HL-60 (cell line): ENCODE measurements at regions not wholly inside any gene's neighbourhood (a gene's known extent, or its start where the extent isn't known, plus 50 kb on each side); places are given as distances from the start of the nearest gene placed in this dataset.

Experiments used
- CTCF ChIP-seq: IDR thresholded peaks from one replicate; pipeline ENCODE4 v1.5.1; 2011; ENCODE audit warnings: low read length, control low read depth, inconsistent platforms; ENCODE audit not compliant: insufficient read depth
- GABPA ChIP-seq: IDR thresholded peaks from 2 replicates; pipeline ENCODE4 v1.6.1; 2012; ENCODE audit warnings: low read depth
- POLR2AphosphoS5 ChIP-seq: IDR thresholded peaks from 2 replicates; pipeline ENCODE4 v1.6.1; 2012; ENCODE audit warnings: low read depth
- REST ChIP-seq: IDR thresholded peaks from 2 replicates; pipeline ENCODE4 v1.6.1; 2012; ENCODE audit warnings: low read depth; ENCODE audit not compliant: insufficient replicate concordance
- SPI1 ChIP-seq: IDR thresholded peaks from 2 replicates; pipeline ENCODE4 v1.6.1; 2012; ENCODE audit warnings: low read depth, mild to moderate bottlenecking, borderline replicate concordance

GRCh38 chr2:216922175-216922780 lies 62.4 kb upstream of the TNP1 start:
- TF ChIP-seq CTCF (no peak), REST (no peak), GABPA (no peak), POLR2AphosphoS5 (no peak), SPI1 (no peak)
